K562 (cell line): ENCODE measurements at regions not wholly inside any gene's neighbourhood (a gene's known extent, or its start where the extent isn't known, plus 50 kb on each side); places are given as distances from the start of the nearest gene placed in this dataset.

ENCODE experiments used
- ATAC-seq: fragments of 200-7000 bp; cut with Tn5 transposase; 3 replicates; pipeline ENCODE4 v1.9.1; 2020; ENCODE audit warnings: moderate library complexity
- BruUV-seq: library from RNA; stranded (reverse); fragments of 400-500 nt; replicated peaks from 2 replicates; lab custom pipeline; 2021; lab: Mats Ljungman, UMichigan
- CTCF ChIA-PET: fragments of 300-600 bp; formaldehyde crosslinking; extraction: SDS; loops from one replicate; lab custom pipeline; 2021; ENCODE audit warnings: low intra/inter-chr PET ratio; lab: Yijun Ruan, JAX
- POLR2A ChIA-PET: fragments of 300-600, 350-650 bp; sonication (Branson Sonifier 250); formaldehyde crosslinking; extraction: SDS; loops from one replicate; lab custom pipeline; 2021; ENCODE audit warnings: antibody characterized with exemption, inconsistent platforms; lab: Yijun Ruan, JAX
- DNase-seq, 4 experiments: peaks; one replicate each; pipeline versions ENCODE4 v3.0.0 to v3.0.0-alpha.2; 2011 to 2018; ENCODE audit warnings: low spot score in 3 of 4, mixed read lengths in 3 of 4; ENCODE audit errors: extremely low read depth in 1 of 4
- FAIRE-seq: peaks from 2 replicates; lab custom pipeline; 2011; peaks lifted over from hg19 to GRCh38; lab: Jason Lieb, UNC
- H2AFZ ChIP-seq: 2 replicates; pipeline ENCODE4 v1.6.0; 2011; ENCODE audit warnings: low read depth, low read length, control low read depth, inconsistent platforms
- H3K27ac ChIP-seq: fragments of 200-600 bp; 3 replicates; pipeline ENCODE4 v1.8.0; 2011; ENCODE audit warnings: low read depth, mild to moderate bottlenecking, control low read depth, inconsistent platforms, low read length, moderate library complexity, mixed read lengths; ENCODE audit errors: extremely low read depth
- H3K27me3 ChIP-seq, 2 experiments: fragments of 300-600 bp in 1 of 2; 2 replicates in 1 of 2; 3 replicates in 1 of 2; pipeline versions ENCODE4 v1.6.0 to v1.8.0; 2011; ENCODE audit warnings: inconsistent platforms in 2 of 2, low read length in 2 of 2, mild to moderate bottlenecking in 1 of 2, mixed read lengths in 1 of 2, moderate library complexity in 1 of 2; ENCODE audit not compliant: control insufficient read depth in 2 of 2, insufficient read depth in 2 of 2
- H3K36me3 ChIP-seq: fragments of 300-600 bp; 3 replicates; pipeline ENCODE4 v1.8.0; 2011; ENCODE audit warnings: mild to moderate bottlenecking, low read length, inconsistent platforms; ENCODE audit not compliant: control insufficient read depth, insufficient read depth
- H3K4me1 ChIP-seq, 2 experiments: fragments of 200-600 bp in 1 of 2; replicated peaks in 1 of 2; 2 replicates in 1 of 2; 3 replicates in 1 of 2; pipeline versions ENCODE4 v1.5.1 to v1.8.0; 2011; ENCODE audit warnings: inconsistent platforms in 2 of 2, low read length in 2 of 2, mild to moderate bottlenecking in 1 of 2, mixed read lengths in 1 of 2, moderate library complexity in 1 of 2; ENCODE audit not compliant: control insufficient read depth in 2 of 2, insufficient read depth in 2 of 2
- H3K4me2 ChIP-seq: 2 replicates; pipeline ENCODE4 v1.6.1; 2011; ENCODE audit warnings: low read length, control low read depth, inconsistent platforms, mixed read lengths; ENCODE audit not compliant: insufficient read depth
- H3K4me3 ChIP-seq: fragments of 200-600 bp; sonication (generic), shearing (Covaris generic); 2 replicates; pipeline ENCODE4 v1.5.1; 2016; ENCODE audit warnings: control low read depth, inconsistent platforms
- H3K79me2 ChIP-seq: fragments of 200-600 bp; 3 replicates; pipeline ENCODE4 v1.8.0; 2011; ENCODE audit warnings: low read length, inconsistent platforms; ENCODE audit not compliant: control insufficient read depth, insufficient read depth
- H3K9ac ChIP-seq, 2 experiments: 2 replicates each; pipeline versions ENCODE4 v1.6.0 to v1.6.1; 2011; ENCODE audit warnings: low read depth in 2 of 2, low read length in 2 of 2, control low read depth in 1 of 2, inconsistent platforms in 1 of 2, mild to moderate bottlenecking in 1 of 2, mixed read lengths in 1 of 2; ENCODE audit not compliant: insufficient read depth in 1 of 2
- H3K9me1 ChIP-seq: one replicate; pipeline ENCODE4 v1.6.0; 2011; ENCODE audit warnings: inconsistent platforms, mild to moderate bottlenecking, low read length, moderate library complexity; ENCODE audit not compliant: control insufficient read depth, insufficient read depth
- H3K9me3 ChIP-seq: replicated peaks from 2 replicates; pipeline ENCODE4 v1.5.1; 2011; ENCODE audit warnings: low read depth, low read length, inconsistent platforms; ENCODE audit not compliant: control insufficient read depth, insufficient read depth
- H4K20me1 ChIP-seq: replicated peaks from 2 replicates; pipeline ENCODE4 v1.6.1; 2011; ENCODE audit warnings: low read length, inconsistent platforms, mixed read lengths; ENCODE audit not compliant: control insufficient read depth, insufficient read depth
- BCL6 ChIP-seq: fragments of 250-450 bp; sonication (Bioruptor Pico); IDR thresholded peaks from 2 replicates; pipeline ENCODE4 v1.4.0; 2020
- CEBPZ ChIP-seq: fragments of 150-350 bp; IDR thresholded peaks from 2 replicates; pipeline ENCODE4 v1.6.1; 2014; ENCODE audit warnings: low read depth, mild to moderate bottlenecking, low read length, borderline replicate concordance
- ELF4 ChIP-seq: fragments of 450-650 bp; formaldehyde crosslinking; IDR thresholded peaks from 2 replicates; pipeline ENCODE4 v1.4.0; 2022; ENCODE audit warnings: missing genetic modification characterization
- FOXA1 ChIP-seq: fragments of 450-650 bp; IDR thresholded peaks from 2 replicates; pipeline ENCODE4 v1.6.1; 2016; ENCODE audit warnings: mild to moderate bottlenecking, borderline replicate concordance
- HMBOX1 ChIP-seq: sonication (generic); IDR thresholded peaks from 2 replicates; pipeline ENCODE4 v1.6.1; 2016
- HOXB6 ChIP-seq: fragments of 250-450 bp; sonication (Bioruptor Pico); IDR thresholded peaks from 2 replicates; pipeline ENCODE4 v1.5.1; 2022; ENCODE audit warnings: mild to moderate bottlenecking, borderline replicate concordance
- MCM7 ChIP-seq, 2 experiments: fragments of 450-650 bp; IDR thresholded peaks; 2 replicates each; pipeline ENCODE4 v1.6.1; 2016 to 2018
- MTF1 ChIP-seq: fragments of 250-450 bp; sonication (Bioruptor Pico); IDR thresholded peaks from 2 replicates; pipeline ENCODE4 v1.9.0; 2021; ENCODE audit warnings: moderate library complexity, mild to moderate bottlenecking, inconsistent platforms, borderline replicate concordance
- NUFIP1 ChIP-seq: fragments of 450-650 bp; IDR thresholded peaks from 2 replicates; pipeline ENCODE4 v1.6.1; 2018; ENCODE audit not compliant: partially characterized antibody
- RBM15 ChIP-seq: fragments of 200-400 bp; formaldehyde crosslinking; IDR thresholded peaks from 2 replicates; pipeline ENCODE4 v1.6.1; 2018; ENCODE audit warnings: mild to moderate bottlenecking, low read length, moderate library complexity; ENCODE audit not compliant: insufficient read depth
- SIRT6 ChIP-seq: IDR thresholded peaks from one replicate; pipeline ENCODE4 v1.6.1; 2012; ENCODE audit warnings: low read depth, mild to moderate bottlenecking, control low read depth, inconsistent platforms, low read length, moderate library complexity
- SMAD4 ChIP-seq: fragments of 250-450 bp; sonication (Bioruptor Pico); conservative IDR thresholded peaks from 2 replicates; pipeline ENCODE4 v1.8.0; 2021; ENCODE audit warnings: inconsistent platforms, mild to moderate bottlenecking, moderate library complexity
- SRF ChIP-seq, 2 experiments: fragments of 250-450, 450-650 bp in 1 of 2; sonication (Bioruptor Pico) in 1 of 2; sonication (generic) in 1 of 2; formaldehyde crosslinking; IDR thresholded peaks; 2 replicates each; pipeline versions ENCODE4 v1.5.0 to v1.5.1; 2020 to 2022; ENCODE audit warnings: mild to moderate bottlenecking in 1 of 2, missing genetic modification reagents in 1 of 2
- SRSF1 ChIP-seq: fragments of 200-400 bp; formaldehyde crosslinking; IDR thresholded peaks from 2 replicates; pipeline ENCODE4 v1.6.1; 2017; ENCODE audit warnings: mild to moderate bottlenecking, low read depth, low read length, moderate library complexity
- ZNF143 ChIP-seq: sonication (generic); formaldehyde crosslinking; IDR thresholded peaks from 2 replicates; pipeline ENCODE4 v1.9.0; 2022; ENCODE audit warnings: mild to moderate bottlenecking, missing genetic modification reagents
- in situ Hi-C: fragments of 300-500 bp; cut with MboI; formaldehyde crosslinking; loops from 4 replicates; pipeline ENCODE4 v1.15.0; 2018; ENCODE audit warnings: inconsistent platforms, mixed read lengths
- intact Hi-C: fragments of 100-400 bp; cut with micrococcal nuclease; formaldehyde crosslinking; loops from 2 replicates; pipeline ENCODE4 v1.14.2; 2022

GRCh38 chr3:31013090-31013489 lies 118.6 kb upstream of the GADL1 start:
- in situ Hi-C loops: no loop called here
- Histone ChIP-seq H3K36me3 (no peaks in the 10 kb centered on the region), H3K4me3 (no peak overlapping the region), H3K9me3 (no peaks in the 10 kb centered on the region), H3K4me2 (no peak overlapping the region), H3K4me1 (no peaks in the 10 kb centered on the region), H3K9me1 (no peaks in the 10 kb centered on the region)
- POLR2A ChIA-PET: interaction anchor here (0.6 kb wide), 1 partner anchor 47 kb away, joined by 3 read pairs; no protein-coding TSS in a partner anchor
- FAIRE-seq: no peak
- no peak for TF ChIP-seq ZNF143 (CRISPR knock-in tag)
- no peak for TF ChIP-seq MCM7 (IDR thresholded peaks at IDR 0.05)
- no peak for TF ChIP-seq ELF4 (CRISPR knock-in tag)
- no peak for TF ChIP-seq HOXB6 (CRISPR knock-in tag)
- TF ChIP-seq NUFIP1: no peak
- no peak for TF ChIP-seq RBM15
- no peak for TF ChIP-seq SRSF1
- TF ChIP-seq, all 486 proteins: peak for 0
- Histone ChIP-seq H3K27me3 (no peaks in the 10 kb centered on the region), H3K9ac (no peak overlapping the region), H4K20me1 (no peaks in the 10 kb centered on the region), H3K27ac (no peak overlapping the region), H2AFZ (no peak overlapping the region), H3K79me2 (no peaks in the 10 kb centered on the region)
- DNase-seq: no peak
- CTCF ChIA-PET: no interaction called here
- no peak for ATAC-seq
- BruUV-seq: no TSS peak
- intact Hi-C loops: no loop called here

DNA sequence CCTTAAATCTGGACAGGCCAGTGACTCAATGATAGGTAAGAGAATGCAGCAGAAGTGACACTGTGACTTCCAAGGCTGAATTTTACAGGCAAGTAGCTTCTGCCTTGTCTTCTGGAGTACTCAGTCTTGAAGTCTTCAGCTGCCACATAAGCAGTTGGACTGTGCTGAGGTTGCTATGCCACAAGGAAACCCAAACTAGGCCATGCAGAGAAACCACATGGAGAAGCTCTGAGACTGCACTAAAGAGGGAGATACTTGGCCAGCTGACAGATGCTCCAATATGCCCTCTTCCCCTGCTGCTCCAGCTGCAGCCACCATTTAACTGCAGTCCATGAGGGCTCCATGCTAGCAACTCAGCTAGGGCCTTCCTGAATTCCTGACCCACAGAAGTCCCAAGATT lies 119.4 kb upstream of the GADL1 start:
- no TSS peak for BruUV-seq
- Histone ChIP-seq H3K27me3 (no peaks in the 10 kb centered on the region), H3K4me3 (no peak overlapping the region), H3K4me2 (no peak overlapping the region), H2AFZ (no peak overlapping the region), H3K9me1 (no peaks in the 10 kb centered on the region), H3K27ac (no peak overlapping the region), H3K36me3 (no peaks in the 10 kb centered on the region), H3K4me1 (no peaks in the 10 kb centered on the region), H4K20me1 (no peaks in the 10 kb centered on the region), H3K9ac (no peak overlapping the region), H3K79me2 (no peaks in the 10 kb centered on the region), H3K9me3 (no peaks in the 10 kb centered on the region)
- no peak for DNase-seq
- FAIRE-seq: no peak
- in situ Hi-C loops: no loop called here
- ChIA-PET CTCF (no interaction called here), POLR2A (no interaction called here)
- intact Hi-C loops: no loop called here
- ATAC-seq: no peak
- no peak for TF ChIP-seq BCL6 (CRISPR knock-in tag)
- no peak for TF ChIP-seq SMAD4 (CRISPR knock-in tag)
- TF ChIP-seq SRF (CRISPR knock-in tag; IDR thresholded peaks at IDR 0.05): no peak
- TF ChIP-seq MTF1 (CRISPR knock-in tag): no peak
- TF ChIP-seq FOXA1: no peak
- no peak for TF ChIP-seq CEBPZ
- no peak for TF ChIP-seq SIRT6
- TF ChIP-seq HMBOX1: no peak
